ENCODE measurements at regions not wholly inside any gene's neighbourhood (a gene's known extent, or its start where the extent isn't known, plus 50 kb on each side); places are given as distances from the start of the nearest gene placed in this dataset.

DNA sequence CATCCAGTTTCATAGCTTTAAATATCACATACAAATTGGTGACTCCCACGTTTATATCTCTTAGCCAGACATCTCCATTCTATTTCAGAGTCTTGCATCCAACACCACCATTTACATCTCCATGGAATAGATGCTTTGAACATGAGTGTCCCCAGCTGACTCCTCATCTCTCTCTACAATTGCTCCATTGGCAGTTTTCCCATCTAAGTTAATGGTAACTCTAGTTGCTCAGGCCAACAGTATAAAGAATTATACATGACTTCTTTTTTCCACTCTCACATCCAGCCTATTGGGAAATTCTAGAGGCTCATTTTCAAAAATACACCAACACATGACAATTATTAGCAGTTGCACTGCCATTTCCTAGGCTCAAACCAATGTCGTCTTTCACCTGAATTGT is 388.2 kb downstream of the STIM2 start:
- Histone ChIP-seq H3K4me1 (no peaks in the 10 kb centered on the region), H3K9me3 (no peaks in the 10 kb centered on the region), H3K27ac (no peak overlapping the region), H3K4me3 (no peak overlapping the region), H3K36me3 (no peaks in the 10 kb centered on the region), H3K27me3 (no peaks in the 10 kb centered on the region)
- TF ChIP-seq EP300 (IDR thresholded peaks at IDR 0.05): no peak
- peak in 1 of 2 donors; percentile 79 for ATAC-seq (ENCODE audit: low FRiP score in 2 of 2)
- no peak for DNase-seq
- 60 to 66% methylated on average over 2 of the region's 2 CpGs for WGBS, 2 donors

DNA sequence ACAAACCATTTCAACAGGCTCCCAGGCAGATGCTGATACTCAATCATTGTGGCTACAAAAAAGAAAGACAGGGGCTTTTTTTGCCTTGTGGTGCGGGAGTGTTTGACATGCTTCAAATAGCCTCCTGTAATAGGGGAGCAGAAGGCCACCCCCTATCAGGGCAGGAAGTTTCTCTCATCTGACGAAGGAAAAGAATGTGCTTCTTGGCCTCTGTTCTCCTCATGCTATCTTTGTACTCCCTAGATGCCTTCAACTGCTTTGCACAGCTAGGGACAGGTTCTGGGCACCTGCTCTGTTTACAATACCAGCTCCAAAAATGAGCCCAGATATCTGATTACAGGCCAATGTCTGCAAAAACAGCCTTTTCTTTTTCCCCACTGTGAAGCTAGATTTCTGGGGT is 391.1 kb downstream of the STIM2 start:
- 37 to 60% methylated on average over 2 of the region's 2 CpGs for WGBS, 2 donors
- no peak overlapping the region for H3K27ac ChIP-seq
- no peak for DNase-seq
- no peak for ATAC-seq (ENCODE audit: low FRiP score in 2 of 2)
- no peaks in the 10 kb centered on the region for H3K4me1 ChIP-seq
- no peaks in the 10 kb centered on the region for H3K27me3 ChIP-seq
- TF ChIP-seq EP300 (IDR thresholded peaks at IDR 0.05) (no peak), POLR2A (IDR thresholded peaks at IDR 0.05) (no peak), POLR2AphosphoS5 (IDR thresholded peaks at IDR 0.05) (no peak)
- TF ChIP-seq, protein P1, sequence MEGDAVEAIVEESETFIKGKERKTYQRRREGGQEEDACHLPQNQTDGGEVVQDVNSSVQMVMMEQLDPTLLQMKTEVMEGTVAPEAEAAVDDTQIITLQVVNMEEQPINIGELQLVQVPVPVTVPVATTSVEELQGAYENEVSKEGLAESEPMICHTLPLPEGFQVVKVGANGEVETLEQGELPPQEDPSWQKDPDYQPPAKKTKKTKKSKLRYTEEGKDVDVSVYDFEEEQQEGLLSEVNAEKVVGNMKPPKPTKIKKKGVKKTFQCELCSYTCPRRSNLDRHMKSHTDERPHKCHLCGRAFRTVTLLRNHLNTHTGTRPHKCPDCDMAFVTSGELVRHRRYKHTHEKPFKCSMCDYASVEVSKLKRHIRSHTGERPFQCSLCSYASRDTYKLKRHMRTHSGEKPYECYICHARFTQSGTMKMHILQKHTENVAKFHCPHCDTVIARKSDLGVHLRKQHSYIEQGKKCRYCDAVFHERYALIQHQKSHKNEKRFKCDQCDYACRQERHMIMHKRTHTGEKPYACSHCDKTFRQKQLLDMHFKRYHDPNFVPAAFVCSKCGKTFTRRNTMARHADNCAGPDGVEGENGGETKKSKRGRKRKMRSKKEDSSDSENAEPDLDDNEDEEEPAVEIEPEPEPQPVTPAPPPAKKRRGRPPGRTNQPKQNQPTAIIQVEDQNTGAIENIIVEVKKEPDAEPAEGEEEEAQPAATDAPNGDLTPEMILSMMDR (IDR thresholded peaks at IDR 0.05): no peak
- no peaks in the 10 kb centered on the region for H3K9me3 ChIP-seq
- no peaks in the 10 kb centered on the region for H3K36me3 ChIP-seq
- H3K4me3 ChIP-seq: no peak overlapping the region

DNA sequence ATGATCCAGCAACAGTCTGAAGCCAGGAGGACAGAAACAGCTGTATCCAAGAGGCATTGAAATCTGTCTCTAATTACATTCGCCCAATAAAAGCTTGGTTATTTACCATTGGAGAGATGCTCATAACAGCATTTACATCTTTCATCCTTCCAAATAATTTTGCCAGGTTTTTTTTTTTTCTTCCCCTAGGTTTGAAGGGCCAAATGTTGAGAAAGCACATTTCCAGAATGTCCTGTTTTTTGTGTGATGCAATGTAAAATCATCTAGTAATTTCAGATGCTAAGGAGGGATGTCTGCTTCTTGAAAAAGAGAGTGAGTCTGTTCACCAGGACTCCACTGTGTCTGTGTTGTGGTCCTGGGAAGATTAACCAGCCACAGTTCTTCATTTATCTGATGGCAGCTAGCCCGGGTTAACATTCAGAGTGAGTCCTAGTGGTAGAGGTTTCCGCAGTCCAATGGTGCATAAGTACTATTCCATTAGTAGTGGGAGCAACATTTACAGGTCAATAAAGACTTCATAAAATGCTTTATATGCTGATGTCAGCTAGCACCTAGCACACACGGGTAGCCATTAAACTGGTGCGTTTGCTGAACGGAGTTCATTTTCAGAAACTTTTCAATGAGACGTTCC is 406.8 kb downstream of the STIM2 start:
- Histone ChIP-seq H3K4me1 (no peaks in the 10 kb centered on the region), H3K36me3 (no peaks in the 10 kb centered on the region), H3K27ac (no peak overlapping the region), H3K9me3 (no peaks in the 10 kb centered on the region), H3K4me3 (no peak overlapping the region), H3K27me3 (no peaks in the 10 kb centered on the region)
- ATAC-seq (ENCODE audit: low FRiP score in 2 of 2) (no peak), DNase-seq (no peak)
- WGBS, 2 donors: 76% methylated on average over 7 of the region's 7 CpGs
- TF ChIP-seq EP300 (IDR thresholded peaks at IDR 0.05): no peak
- TF ChIP-seq POLR2A (IDR thresholded peaks at IDR 0.05): no peak
- TF ChIP-seq, protein P1 (IDR thresholded peaks at IDR 0.05): no peak
- no peak for TF ChIP-seq POLR2AphosphoS5 (IDR thresholded peaks at IDR 0.05)

DNA sequence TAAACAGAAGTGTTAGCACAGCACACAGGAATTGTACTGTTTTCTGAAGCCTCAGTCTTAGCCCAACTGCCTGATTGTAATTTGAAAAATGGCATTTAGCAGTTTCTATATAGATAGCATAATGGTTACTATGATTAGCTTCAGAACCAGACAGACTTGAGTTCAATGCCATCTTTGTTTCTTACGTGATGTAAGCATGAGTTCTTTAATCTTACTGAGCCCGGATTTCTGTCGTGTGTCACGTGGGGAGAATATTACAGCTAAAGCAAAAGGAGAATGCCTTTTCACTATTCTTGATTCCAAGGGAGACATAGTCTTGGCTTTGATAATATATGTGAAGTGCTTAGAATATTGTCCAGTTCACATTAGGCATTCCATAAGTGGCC is 407.3 kb downstream of the STIM2 start:
- Histone ChIP-seq H3K27me3 (no peaks in the 10 kb centered on the region), H3K27ac (no peak overlapping the region), H3K4me3 (no peak overlapping the region), H3K36me3 (no peaks in the 10 kb centered on the region), H3K4me1 (no peaks in the 10 kb centered on the region), H3K9me3 (no peaks in the 10 kb centered on the region)
- TF ChIP-seq, protein P1 (IDR thresholded peaks at IDR 0.05): no peak
- TF ChIP-seq POLR2A (IDR thresholded peaks at IDR 0.05) (no peak), EP300 (IDR thresholded peaks at IDR 0.05) (no peak), POLR2AphosphoS5 (IDR thresholded peaks at IDR 0.05) (no peak)
- 85 to 92% methylated on average over 4 of the region's 4 CpGs for WGBS, 2 donors
- DNase-seq (no peak), ATAC-seq (ENCODE audit: low FRiP score in 2 of 2) (no peak)

DNA sequence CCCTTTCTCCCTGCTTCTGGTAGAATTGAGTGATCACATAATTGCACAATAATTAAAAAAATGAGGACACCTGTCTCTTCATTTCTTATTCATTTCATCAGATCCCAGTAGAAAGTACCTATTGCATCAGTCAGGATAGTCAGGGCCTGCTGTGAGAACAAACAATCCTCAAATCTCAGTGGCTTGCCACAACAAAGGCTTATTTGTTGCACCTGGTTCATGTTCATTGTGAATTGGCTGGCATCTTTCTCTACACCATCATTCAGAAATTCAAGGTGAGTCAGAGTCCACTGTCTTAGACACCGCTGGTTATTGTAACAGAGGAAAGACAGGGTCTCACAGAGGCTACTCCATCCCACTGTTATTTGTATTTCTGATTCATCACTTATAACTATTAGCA is 409.8 kb downstream of the STIM2 start:
- Histone ChIP-seq H3K36me3 (no peaks in the 10 kb centered on the region), H3K4me3 (no peak overlapping the region), H3K27me3 (no peaks in the 10 kb centered on the region), H3K27ac (no peak overlapping the region), H3K9me3 (no peaks in the 10 kb centered on the region), H3K4me1 (no peaks in the 10 kb centered on the region)
- no peak for TF ChIP-seq POLR2AphosphoS5 (IDR thresholded peaks at IDR 0.05)
- TF ChIP-seq, protein P1 (IDR thresholded peaks at IDR 0.05): no peak
- no peak for TF ChIP-seq EP300 (IDR thresholded peaks at IDR 0.05)
- no peak for TF ChIP-seq POLR2A (IDR thresholded peaks at IDR 0.05)
- 74 to 86% methylated on average over 1 of the region's 1 CpG for WGBS, 2 donors
- DNase-seq: no peak
- no peak for ATAC-seq (ENCODE audit: low FRiP score in 2 of 2)
